Spleen (tissue), 7 donors: ENCODE measurements at regions not wholly inside any gene's neighbourhood (a gene's known extent, or its start where the extent isn't known, plus 50 kb on each side); places are given as distances from the start of the nearest gene placed in this dataset.

ENCODE experiments used
- CTCF ChIP-seq, 11 experiments: fragments of 200-600 bp in 7 of 11; fragments of 450-650 bp in 4 of 11; sonication (generic) in 4 of 11; IDR thresholded peaks in 8 of 11; conservative IDR thresholded peaks in 3 of 11; 1 replicate in 7 of 11; 2 replicates in 4 of 11; pipeline versions ENCODE4 v1.4.0 to v1.8.0; 2016 to 2021; ENCODE audit warnings: antibody characterized with exemption in 11 of 11, inconsistent platforms in 4 of 11, mild to moderate bottlenecking in 1 of 11
- POLR2A ChIP-seq, 3 donors: fragments of 450-650 bp; IDR thresholded peaks; one replicate each; pipeline ENCODE4 v1.5.1; 2017; ENCODE audit warnings: antibody characterized with exemption in 3 of 3, mild to moderate bottlenecking in 1 of 3
- POLR2AphosphoS5 ChIP-seq, 3 donors: sonication (generic); formaldehyde crosslinking; IDR thresholded peaks; one replicate each; pipeline ENCODE4 v1.5.1; 2017; ENCODE audit warnings: antibody characterized with exemption in 3 of 3
- donor health status: DM: no; HTN: no; CAD: no; lungs with moderate emphysema.
- donor health status: DM: no; HTN: no; CAD: no.
- donor health status: DM: no; HTN: no; CAD: no.

- no peak for TF ChIP-seq CTCF (IDR thresholded peaks at IDR 0.05 in 8 of 11, conservative IDR thresholded peaks at IDR 0.05 in 3 of 11)
- TF ChIP-seq POLR2A (IDR thresholded peaks at IDR 0.05), result no peak
- no peak for TF ChIP-seq POLR2AphosphoS5 (IDR thresholded peaks at IDR 0.05)
Measured at GRCh38 chr2:163374282-163374681, 361.5 kb downstream of the FIGN start.
